Body of pancreas (tissue), 4 donors: ENCODE measurements at regions not wholly inside any gene's neighbourhood (a gene's known extent, or its start where the extent isn't known, plus 50 kb on each side); places are given as distances from the start of the nearest gene placed in this dataset.

Experiments used
- ATAC-seq: fragments of 150-250 bp; one replicate; pipeline ENCODE4 v1.9.1; 2016
- DNase-seq, 4 donors: peaks; one replicate each; pipeline ENCODE4 v3.0.0-alpha.2; 2019
- H3K27ac ChIP-seq, 4 donors: fragments of 200-600 bp; sonication (generic); 1 replicate in 3 of 4; 2 replicates in 1 of 4; pipeline versions ENCODE4 v1.5.1 to v1.6.1; 2016 to 2019; ENCODE audit warnings: mild to moderate bottlenecking in 1 of 4, mixed read lengths in 1 of 4, moderate library complexity in 1 of 4
- H3K27me3 ChIP-seq, 2 donors: fragments of 200-600 bp; sonication (generic); one replicate each; pipeline ENCODE4 v1.6.0; 2016; ENCODE audit warnings: mild to moderate bottlenecking in 1 of 2
- H3K36me3 ChIP-seq, 2 donors: fragments of 200-600 bp; sonication (generic); replicated peaks in 1 of 2; 2 replicates each; pipeline ENCODE4 v1.5.1; 2016; ENCODE audit warnings: low read depth in 2 of 2; ENCODE audit not compliant: insufficient read depth in 1 of 2
- H3K4me1 ChIP-seq: fragments of 200-600 bp; sonication (generic); one replicate; pipeline ENCODE4 v1.6.0; 2016
- H3K4me3 ChIP-seq, 2 donors: fragments of 200-600 bp; sonication (generic); 1 replicate in 1 of 2; 2 replicates in 1 of 2; pipeline ENCODE4 v1.5.1; 2016 to 2019
- H3K9me3 ChIP-seq, 3 donors: fragments of 200-600 bp; sonication (generic); 1 replicate in 2 of 3; 2 replicates in 1 of 3; pipeline ENCODE4 v1.5.1; 2016
- POLR2A ChIP-seq, 3 donors: fragments of 450-650 bp; IDR thresholded peaks; one replicate each; pipeline ENCODE4 v1.6.1; 2016; ENCODE audit warnings: antibody characterized with exemption in 3 of 3, mild to moderate bottlenecking in 2 of 3
- WGBS, 2 donors: methylation state at CpG; one replicate each; pipeline ENCODE4 v1.1.5; 2017; 5-methylcytosine and 5-hydroxymethylcytosine counted together
- intact Hi-C: fragments of 100-400 bp; cut with DNase I; formaldehyde crosslinking; loops from one replicate; pipeline ENCODE4 v1.15.1; 2023
- TF ChIP-seq, protein P1 (sequence below), 7 experiments: fragments of 450-650 bp in 4 of 7; fragments of 200-600 bp in 3 of 7; sonication (generic) in 3 of 7; IDR thresholded peaks; one replicate each; pipeline ENCODE4 v1.5.1; 2016 to 2019; ENCODE audit warnings: antibody characterized with exemption in 7 of 7

DNA sequence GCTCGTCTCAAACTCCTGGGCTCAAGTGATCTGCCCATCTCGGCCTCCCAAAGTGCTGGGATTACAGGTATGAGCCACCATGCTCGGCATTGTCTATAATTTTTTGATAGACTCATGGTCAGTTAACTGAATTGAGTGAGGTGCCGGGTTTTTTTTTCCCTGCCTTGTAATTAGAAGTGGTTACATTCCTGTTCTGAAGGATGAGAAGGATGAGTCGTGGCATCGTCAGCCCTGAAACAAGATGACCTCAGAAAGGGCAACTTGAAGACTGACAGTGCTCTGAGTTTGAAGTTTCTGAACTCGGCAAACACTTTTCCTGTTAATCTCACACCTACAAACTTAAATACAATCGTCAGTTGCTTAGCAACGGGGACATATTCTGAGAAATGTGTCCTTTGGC, 158.7 kb upstream of the PDE10A start:
- no peaks in the 10 kb centered on the region for H3K36me3 ChIP-seq
- no peak overlapping the region for H3K27ac ChIP-seq
- intact Hi-C loops = no loop called here
- TF ChIP-seq POLR2A (IDR thresholded peaks at IDR 0.05) = no peak
- TF ChIP-seq, protein P1, sequence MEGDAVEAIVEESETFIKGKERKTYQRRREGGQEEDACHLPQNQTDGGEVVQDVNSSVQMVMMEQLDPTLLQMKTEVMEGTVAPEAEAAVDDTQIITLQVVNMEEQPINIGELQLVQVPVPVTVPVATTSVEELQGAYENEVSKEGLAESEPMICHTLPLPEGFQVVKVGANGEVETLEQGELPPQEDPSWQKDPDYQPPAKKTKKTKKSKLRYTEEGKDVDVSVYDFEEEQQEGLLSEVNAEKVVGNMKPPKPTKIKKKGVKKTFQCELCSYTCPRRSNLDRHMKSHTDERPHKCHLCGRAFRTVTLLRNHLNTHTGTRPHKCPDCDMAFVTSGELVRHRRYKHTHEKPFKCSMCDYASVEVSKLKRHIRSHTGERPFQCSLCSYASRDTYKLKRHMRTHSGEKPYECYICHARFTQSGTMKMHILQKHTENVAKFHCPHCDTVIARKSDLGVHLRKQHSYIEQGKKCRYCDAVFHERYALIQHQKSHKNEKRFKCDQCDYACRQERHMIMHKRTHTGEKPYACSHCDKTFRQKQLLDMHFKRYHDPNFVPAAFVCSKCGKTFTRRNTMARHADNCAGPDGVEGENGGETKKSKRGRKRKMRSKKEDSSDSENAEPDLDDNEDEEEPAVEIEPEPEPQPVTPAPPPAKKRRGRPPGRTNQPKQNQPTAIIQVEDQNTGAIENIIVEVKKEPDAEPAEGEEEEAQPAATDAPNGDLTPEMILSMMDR (IDR thresholded peaks at IDR 0.05) = no peak
- no peak overlapping the region for H3K4me3 ChIP-seq
- DNase-seq (no peak), ATAC-seq (no peak)
- peaks cover 0 to 3% of the 10 kb centered on the region in 2 donors for H3K27me3 ChIP-seq
- no peaks in the 10 kb centered on the region for H3K9me3 ChIP-seq
- peaks cover 5% of the 10 kb centered on the region for H3K4me1 ChIP-seq
- WGBS, 2 donors = 51 to 58% methylated on average over 8 to 9 of the region's 9 CpGs

DNA sequence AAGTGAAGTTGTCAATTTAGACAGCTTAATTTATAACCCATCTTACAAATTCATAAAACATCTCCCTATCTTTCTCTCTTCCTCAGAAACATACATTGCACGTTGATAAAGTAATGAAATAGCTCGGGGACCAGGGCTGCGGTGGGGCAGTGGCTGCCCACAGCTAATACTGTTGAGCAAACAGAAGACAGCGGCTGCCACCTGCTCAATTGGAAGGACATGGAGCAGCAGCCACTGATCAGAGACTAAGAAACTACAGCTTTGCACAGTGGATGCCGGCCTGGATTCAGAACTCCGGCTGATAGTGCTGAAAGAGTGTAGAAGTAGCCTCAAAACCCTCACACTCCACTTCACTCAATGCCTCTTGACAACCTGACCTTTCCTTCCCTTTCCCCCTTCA, 157.9 kb upstream of the PDE10A start:
- no peak for ATAC-seq
- TF ChIP-seq POLR2A (IDR thresholded peaks at IDR 0.05) = no peak
- TF ChIP-seq, protein P1 (IDR thresholded peaks at IDR 0.05) = no peak

DNA sequence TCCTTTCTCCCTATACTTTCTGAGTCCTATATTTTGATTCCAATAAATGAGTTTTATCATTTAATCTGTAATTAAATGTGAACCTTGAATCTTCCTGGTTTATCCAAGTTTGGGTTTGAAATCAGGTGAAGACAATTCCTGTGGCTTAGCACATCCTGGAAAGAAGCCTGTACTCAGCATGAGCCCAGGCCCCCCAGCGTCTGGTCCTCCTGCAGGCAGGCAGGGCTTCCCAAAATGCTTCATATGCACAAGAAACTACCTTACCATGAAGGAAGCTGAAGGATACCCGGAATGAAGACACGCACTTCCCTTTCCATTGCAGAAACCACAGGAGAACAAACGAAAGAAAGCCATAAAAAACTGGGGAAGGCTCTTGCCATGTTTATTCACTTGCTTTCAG, 157.4 kb upstream of the PDE10A start:
- Histone ChIP-seq H3K9me3 (no peaks in the 10 kb centered on the region), H3K27ac (no peak overlapping the region), H3K27me3 (peaks cover 0 to 3% of the 10 kb centered on the region in 2 donors), H3K36me3 (no peaks in the 10 kb centered on the region), H3K4me1 (peaks cover 5% of the 10 kb centered on the region), H3K4me3 (no peak overlapping the region)
- 50 to 66% methylated on average over 4 of the region's 4 CpGs for WGBS, 2 donors
- intact Hi-C loops = no loop called here
- TF ChIP-seq POLR2A (IDR thresholded peaks at IDR 0.05) = no peak
- TF ChIP-seq, protein P1 (IDR thresholded peaks at IDR 0.05) = no peak
- DNase-seq (no peak), ATAC-seq (no peak)

More for the DNA sequence above, 157.9 kb upstream of the PDE10A start:
- intact Hi-C loops = no loop called here
- Histone ChIP-seq H3K4me1 (peaks cover 5% of the 10 kb centered on the region), H3K4me3 (no peak overlapping the region), H3K27ac (no peak overlapping the region), H3K9me3 (no peaks in the 10 kb centered on the region), H3K36me3 (no peaks in the 10 kb centered on the region), H3K27me3 (peaks cover 0 to 3% of the 10 kb centered on the region in 2 donors)
- no peak for DNase-seq
- WGBS, 2 donors = 52 to 67% methylated on average over 6 of the region's 6 CpGs

DNA sequence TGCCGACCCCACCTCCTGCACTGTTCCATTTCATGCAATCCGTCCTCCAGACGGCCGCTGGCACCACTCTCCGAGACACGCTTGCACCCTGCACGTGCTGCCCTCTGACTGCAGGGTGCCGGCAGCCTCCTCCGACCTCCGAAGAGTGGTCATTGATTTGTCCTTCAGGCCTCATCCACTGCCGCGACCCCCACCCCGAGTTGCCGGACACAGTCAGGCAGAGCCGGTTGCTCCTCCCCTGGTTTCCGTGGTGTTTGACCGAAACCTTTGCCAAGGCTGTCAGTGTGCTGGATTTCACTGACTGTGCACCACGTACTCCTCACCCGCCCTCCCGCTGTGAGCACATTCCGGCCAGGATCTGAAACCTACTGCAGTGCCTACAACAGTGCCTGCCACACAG, 156.4 kb upstream of the PDE10A start:
- no peak overlapping the region for H3K4me3 ChIP-seq
- 7 to 10% methylated on average over 21 of the region's 21 CpGs for WGBS, 2 donors
- H3K4me1 ChIP-seq = peaks cover 5% of the 10 kb centered on the region
- H3K36me3 ChIP-seq = no peaks in the 10 kb centered on the region
- H3K27me3 ChIP-seq = peaks cover 0 to 3% of the 10 kb centered on the region in 2 donors
- ATAC-seq (no peak), DNase-seq (peak in 3 of 4 donors; percentile 8 to 29 (median 27))
- H3K9me3 ChIP-seq = no peaks in the 10 kb centered on the region
- H3K27ac ChIP-seq = no peak overlapping the region
- TF ChIP-seq, protein P1 (IDR thresholded peaks at IDR 0.05) = no peak
- no peak for TF ChIP-seq POLR2A (IDR thresholded peaks at IDR 0.05)
- intact Hi-C loops = no loop called here

DNA sequence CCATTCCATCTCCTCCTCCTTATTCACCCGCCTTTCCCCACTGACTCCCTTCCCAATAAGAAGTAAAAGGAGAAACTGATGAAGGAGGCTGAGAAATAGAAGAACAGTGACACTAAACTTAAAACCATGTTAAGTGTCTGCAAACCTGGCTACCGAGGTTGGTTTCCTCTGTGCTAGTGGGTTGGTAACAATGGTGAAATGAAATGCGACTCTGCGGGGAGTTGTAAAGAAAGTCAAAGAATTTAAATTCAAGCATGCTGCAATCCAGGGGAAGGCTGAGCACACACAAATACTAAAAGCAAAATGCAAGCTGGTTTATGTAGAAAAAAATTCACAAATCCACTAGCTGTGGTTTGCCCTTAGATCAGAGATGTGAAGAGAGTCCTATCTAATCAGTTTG, 155.2 kb upstream of the PDE10A start:
- Histone ChIP-seq H3K9me3 (no peaks in the 10 kb centered on the region), H3K4me3 (no peak overlapping the region), H3K27me3 (peaks cover 0 to 3% of the 10 kb centered on the region in 2 donors), H3K27ac (no peak overlapping the region), H3K4me1 (peaks cover 5% of the 10 kb centered on the region), H3K36me3 (no peaks in the 10 kb centered on the region)
- TF ChIP-seq, protein P1 (IDR thresholded peaks at IDR 0.05) = no peak
- TF ChIP-seq POLR2A (IDR thresholded peaks at IDR 0.05) = no peak
- WGBS, 2 donors = 36 to 49% methylated on average over 4 of the region's 4 CpGs
- intact Hi-C loops = no loop called here
- ATAC-seq = no peak
- no peak for DNase-seq
